Prostate gland (tissue), 2 donors: ENCODE measurements at regions not wholly inside any gene's neighbourhood (a gene's known extent, or its start where the extent isn't known, plus 50 kb on each side); places are given as distances from the start of the nearest gene placed in this dataset.

ENCODE experiments used
- POLR2A ChIP-seq: fragments of 450-650 bp; IDR thresholded peaks from one replicate; pipeline ENCODE4 v1.6.1; 2016; ENCODE audit warnings: antibody characterized with exemption, mild to moderate bottlenecking
- POLR2AphosphoS5 ChIP-seq: sonication (generic); formaldehyde crosslinking; IDR thresholded peaks from one replicate; pipeline ENCODE4 v1.6.1; 2017; ENCODE audit warnings: antibody characterized with exemption
- TF ChIP-seq, protein P1 (sequence below), 4 experiments: fragments of 200-600 bp in 2 of 4; fragments of 450-650 bp in 2 of 4; sonication (generic) in 2 of 4; IDR thresholded peaks; 1 replicate in 3 of 4; 2 replicates in 1 of 4; pipeline ENCODE4 v1.5.1; 2016 to 2019; ENCODE audit warnings: antibody characterized with exemption in 4 of 4, mild to moderate bottlenecking in 2 of 4, moderate library complexity in 2 of 4

DNA sequence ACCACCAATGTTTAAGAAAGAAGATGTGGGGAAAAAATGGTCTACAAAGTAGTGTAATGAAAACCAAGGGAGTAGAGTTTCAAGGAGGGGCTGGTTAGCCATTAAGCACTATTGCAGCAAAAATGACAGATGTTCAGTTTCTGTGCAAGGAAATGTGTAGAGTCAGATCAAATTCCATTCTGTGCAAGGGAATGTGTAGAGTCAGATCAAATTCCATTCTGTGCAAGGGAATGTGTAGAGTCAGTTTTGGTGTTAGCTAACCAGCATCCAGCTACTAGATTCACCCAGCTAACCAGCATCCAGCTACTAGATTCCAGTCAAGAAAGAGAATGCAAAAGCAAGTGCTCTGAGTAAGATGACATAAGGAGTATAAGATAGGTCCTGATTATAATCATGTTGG lies 208.8 kb downstream of the COX18 start:
- TF ChIP-seq, protein P1, sequence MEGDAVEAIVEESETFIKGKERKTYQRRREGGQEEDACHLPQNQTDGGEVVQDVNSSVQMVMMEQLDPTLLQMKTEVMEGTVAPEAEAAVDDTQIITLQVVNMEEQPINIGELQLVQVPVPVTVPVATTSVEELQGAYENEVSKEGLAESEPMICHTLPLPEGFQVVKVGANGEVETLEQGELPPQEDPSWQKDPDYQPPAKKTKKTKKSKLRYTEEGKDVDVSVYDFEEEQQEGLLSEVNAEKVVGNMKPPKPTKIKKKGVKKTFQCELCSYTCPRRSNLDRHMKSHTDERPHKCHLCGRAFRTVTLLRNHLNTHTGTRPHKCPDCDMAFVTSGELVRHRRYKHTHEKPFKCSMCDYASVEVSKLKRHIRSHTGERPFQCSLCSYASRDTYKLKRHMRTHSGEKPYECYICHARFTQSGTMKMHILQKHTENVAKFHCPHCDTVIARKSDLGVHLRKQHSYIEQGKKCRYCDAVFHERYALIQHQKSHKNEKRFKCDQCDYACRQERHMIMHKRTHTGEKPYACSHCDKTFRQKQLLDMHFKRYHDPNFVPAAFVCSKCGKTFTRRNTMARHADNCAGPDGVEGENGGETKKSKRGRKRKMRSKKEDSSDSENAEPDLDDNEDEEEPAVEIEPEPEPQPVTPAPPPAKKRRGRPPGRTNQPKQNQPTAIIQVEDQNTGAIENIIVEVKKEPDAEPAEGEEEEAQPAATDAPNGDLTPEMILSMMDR (IDR thresholded peaks at IDR 0.05) = no peak
- TF ChIP-seq POLR2A = no peak
- no peak for TF ChIP-seq POLR2AphosphoS5
